ENCODE measurements at regions not wholly inside any gene's neighbourhood (a gene's known extent, or its start where the extent isn't known, plus 50 kb on each side); places are given as distances from the start of the nearest gene placed in this dataset.

DNA sequence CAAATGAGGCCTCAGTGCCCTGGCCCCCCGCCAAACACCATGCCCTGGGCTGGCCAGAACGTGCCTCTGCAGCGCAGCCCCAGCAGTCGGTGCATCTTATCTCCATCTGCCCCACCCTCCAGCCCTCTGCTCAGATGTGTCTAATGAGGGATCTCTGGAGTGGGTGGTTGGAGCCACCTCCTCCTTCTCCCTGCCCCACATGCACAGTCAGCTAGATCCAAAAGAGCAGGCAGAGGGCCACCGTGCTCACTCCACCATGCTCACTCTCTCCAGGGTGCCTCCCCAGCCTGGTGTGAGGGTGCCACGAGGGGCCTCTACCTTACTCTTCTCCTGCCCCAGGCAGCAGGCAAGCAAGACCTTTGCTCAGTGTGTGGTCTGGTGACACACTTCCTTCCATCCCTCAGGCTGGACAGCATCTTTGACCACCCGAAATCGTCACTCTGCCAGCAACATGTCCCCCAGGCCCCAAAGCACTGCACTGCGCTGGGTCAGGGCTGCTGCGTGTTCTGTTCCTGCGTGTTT, 266.1 kb upstream of the HDAC4 start:
- Histone ChIP-seq H3K27me3 (ENCODE audit: insufficient read depth) (no peaks in the 10 kb centered on the region), H3F3A (replicated peaks; ENCODE audit: low read depth) (no peaks in the 10 kb centered on the region), H3K4me3 (no peak overlapping the region), H3K79me2 (replicated peaks; ENCODE audit: insufficient read depth) (no peaks in the 10 kb centered on the region), H3K9me2 (ENCODE audit: insufficient read depth) (no peaks in the 10 kb centered on the region), H2AFZ (no peak overlapping the region), H3K36me3 (ENCODE audit: insufficient read depth) (no peaks in the 10 kb centered on the region), H3K4me2 (no peak overlapping the region), H4K20me1 (replicated peaks; ENCODE audit: insufficient read depth) (no peaks in the 10 kb centered on the region), H3K27ac (ENCODE audit: low read depth) (no peak overlapping the region), H3K4me1 (ENCODE audit: insufficient read depth) (no peaks in the 10 kb centered on the region)
- peaks cover 7% of the 10 kb centered on the region for H3K27me3 Mint-ChIP-seq (ENCODE audit: insufficient read depth, low read depth, poor library complexity)
- H3K9me3 Mint-ChIP-seq: peaks cover 5% of the 10 kb centered on the region; the same call in 2 of the 3 replicates
- H3K36me3 Mint-ChIP-seq (ENCODE audit: low read depth): no peaks in the 10 kb centered on the region
- ATAC-seq (no peak), DNase-seq (ENCODE audit: low spot score) (no peak)
- no peak overlapping the region for H3K27ac Mint-ChIP-seq
- TF ChIP-seq ZNF114 (CRISPR knock-in tag; IDR thresholded peaks at IDR 0.05) (no peak), EZH2phosphoT487 (IDR thresholded peaks at IDR 0.05; ENCODE audit: unreplicated experiment) (no peak), ZNF331 (CRISPR knock-in tag; IDR thresholded peaks at IDR 0.05; ENCODE audit: low read depth) (no peak), POLR2AphosphoS5 (IDR thresholded peaks at IDR 0.05; ENCODE audit: low read depth) (no peak), JUNB (IDR thresholded peaks at IDR 0.05; ENCODE audit: unreplicated experiment) (no peak), EZH2 (IDR thresholded peaks at IDR 0.05; ENCODE audit: low read depth, unreplicated experiment) (no peak), STAT1 (IDR thresholded peaks at IDR 0.05; ENCODE audit: unreplicated experiment) (no peak), CREB1 (CRISPR knock-in tag; IDR thresholded peaks at IDR 0.05; ENCODE audit: low read depth) (no peak), NANOG (IDR thresholded peaks at IDR 0.05; ENCODE audit: borderline replicate concordance) (no peak)
- TF ChIP-seq, protein P1, sequence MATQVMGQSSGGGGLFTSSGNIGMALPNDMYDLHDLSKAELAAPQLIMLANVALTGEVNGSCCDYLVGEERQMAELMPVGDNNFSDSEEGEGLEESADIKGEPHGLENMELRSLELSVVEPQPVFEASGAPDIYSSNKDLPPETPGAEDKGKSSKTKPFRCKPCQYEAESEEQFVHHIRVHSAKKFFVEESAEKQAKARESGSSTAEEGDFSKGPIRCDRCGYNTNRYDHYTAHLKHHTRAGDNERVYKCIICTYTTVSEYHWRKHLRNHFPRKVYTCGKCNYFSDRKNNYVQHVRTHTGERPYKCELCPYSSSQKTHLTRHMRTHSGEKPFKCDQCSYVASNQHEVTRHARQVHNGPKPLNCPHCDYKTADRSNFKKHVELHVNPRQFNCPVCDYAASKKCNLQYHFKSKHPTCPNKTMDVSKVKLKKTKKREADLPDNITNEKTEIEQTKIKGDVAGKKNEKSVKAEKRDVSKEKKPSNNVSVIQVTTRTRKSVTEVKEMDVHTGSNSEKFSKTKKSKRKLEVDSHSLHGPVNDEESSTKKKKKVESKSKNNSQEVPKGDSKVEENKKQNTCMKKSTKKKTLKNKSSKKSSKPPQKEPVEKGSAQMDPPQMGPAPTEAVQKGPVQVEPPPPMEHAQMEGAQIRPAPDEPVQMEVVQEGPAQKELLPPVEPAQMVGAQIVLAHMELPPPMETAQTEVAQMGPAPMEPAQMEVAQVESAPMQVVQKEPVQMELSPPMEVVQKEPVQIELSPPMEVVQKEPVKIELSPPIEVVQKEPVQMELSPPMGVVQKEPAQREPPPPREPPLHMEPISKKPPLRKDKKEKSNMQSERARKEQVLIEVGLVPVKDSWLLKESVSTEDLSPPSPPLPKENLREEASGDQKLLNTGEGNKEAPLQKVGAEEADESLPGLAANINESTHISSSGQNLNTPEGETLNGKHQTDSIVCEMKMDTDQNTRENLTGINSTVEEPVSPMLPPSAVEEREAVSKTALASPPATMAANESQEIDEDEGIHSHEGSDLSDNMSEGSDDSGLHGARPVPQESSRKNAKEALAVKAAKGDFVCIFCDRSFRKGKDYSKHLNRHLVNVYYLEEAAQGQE (IDR thresholded peaks at IDR 0.05; ENCODE audit: unreplicated experiment): no peak
- TF ChIP-seq, protein P2, sequence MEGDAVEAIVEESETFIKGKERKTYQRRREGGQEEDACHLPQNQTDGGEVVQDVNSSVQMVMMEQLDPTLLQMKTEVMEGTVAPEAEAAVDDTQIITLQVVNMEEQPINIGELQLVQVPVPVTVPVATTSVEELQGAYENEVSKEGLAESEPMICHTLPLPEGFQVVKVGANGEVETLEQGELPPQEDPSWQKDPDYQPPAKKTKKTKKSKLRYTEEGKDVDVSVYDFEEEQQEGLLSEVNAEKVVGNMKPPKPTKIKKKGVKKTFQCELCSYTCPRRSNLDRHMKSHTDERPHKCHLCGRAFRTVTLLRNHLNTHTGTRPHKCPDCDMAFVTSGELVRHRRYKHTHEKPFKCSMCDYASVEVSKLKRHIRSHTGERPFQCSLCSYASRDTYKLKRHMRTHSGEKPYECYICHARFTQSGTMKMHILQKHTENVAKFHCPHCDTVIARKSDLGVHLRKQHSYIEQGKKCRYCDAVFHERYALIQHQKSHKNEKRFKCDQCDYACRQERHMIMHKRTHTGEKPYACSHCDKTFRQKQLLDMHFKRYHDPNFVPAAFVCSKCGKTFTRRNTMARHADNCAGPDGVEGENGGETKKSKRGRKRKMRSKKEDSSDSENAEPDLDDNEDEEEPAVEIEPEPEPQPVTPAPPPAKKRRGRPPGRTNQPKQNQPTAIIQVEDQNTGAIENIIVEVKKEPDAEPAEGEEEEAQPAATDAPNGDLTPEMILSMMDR (conservative IDR thresholded peaks at IDR 0.05; ENCODE audit: low read depth in 2 of 2): no peak
- TF ChIP-seq, protein P3, sequence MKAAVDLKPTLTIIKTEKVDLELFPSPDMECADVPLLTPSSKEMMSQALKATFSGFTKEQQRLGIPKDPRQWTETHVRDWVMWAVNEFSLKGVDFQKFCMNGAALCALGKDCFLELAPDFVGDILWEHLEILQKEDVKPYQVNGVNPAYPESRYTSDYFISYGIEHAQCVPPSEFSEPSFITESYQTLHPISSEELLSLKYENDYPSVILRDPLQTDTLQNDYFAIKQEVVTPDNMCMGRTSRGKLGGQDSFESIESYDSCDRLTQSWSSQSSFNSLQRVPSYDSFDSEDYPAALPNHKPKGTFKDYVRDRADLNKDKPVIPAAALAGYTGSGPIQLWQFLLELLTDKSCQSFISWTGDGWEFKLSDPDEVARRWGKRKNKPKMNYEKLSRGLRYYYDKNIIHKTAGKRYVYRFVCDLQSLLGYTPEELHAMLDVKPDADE (IDR thresholded peaks at IDR 0.05): no peak
- TF ChIP-seq, protein P4, sequence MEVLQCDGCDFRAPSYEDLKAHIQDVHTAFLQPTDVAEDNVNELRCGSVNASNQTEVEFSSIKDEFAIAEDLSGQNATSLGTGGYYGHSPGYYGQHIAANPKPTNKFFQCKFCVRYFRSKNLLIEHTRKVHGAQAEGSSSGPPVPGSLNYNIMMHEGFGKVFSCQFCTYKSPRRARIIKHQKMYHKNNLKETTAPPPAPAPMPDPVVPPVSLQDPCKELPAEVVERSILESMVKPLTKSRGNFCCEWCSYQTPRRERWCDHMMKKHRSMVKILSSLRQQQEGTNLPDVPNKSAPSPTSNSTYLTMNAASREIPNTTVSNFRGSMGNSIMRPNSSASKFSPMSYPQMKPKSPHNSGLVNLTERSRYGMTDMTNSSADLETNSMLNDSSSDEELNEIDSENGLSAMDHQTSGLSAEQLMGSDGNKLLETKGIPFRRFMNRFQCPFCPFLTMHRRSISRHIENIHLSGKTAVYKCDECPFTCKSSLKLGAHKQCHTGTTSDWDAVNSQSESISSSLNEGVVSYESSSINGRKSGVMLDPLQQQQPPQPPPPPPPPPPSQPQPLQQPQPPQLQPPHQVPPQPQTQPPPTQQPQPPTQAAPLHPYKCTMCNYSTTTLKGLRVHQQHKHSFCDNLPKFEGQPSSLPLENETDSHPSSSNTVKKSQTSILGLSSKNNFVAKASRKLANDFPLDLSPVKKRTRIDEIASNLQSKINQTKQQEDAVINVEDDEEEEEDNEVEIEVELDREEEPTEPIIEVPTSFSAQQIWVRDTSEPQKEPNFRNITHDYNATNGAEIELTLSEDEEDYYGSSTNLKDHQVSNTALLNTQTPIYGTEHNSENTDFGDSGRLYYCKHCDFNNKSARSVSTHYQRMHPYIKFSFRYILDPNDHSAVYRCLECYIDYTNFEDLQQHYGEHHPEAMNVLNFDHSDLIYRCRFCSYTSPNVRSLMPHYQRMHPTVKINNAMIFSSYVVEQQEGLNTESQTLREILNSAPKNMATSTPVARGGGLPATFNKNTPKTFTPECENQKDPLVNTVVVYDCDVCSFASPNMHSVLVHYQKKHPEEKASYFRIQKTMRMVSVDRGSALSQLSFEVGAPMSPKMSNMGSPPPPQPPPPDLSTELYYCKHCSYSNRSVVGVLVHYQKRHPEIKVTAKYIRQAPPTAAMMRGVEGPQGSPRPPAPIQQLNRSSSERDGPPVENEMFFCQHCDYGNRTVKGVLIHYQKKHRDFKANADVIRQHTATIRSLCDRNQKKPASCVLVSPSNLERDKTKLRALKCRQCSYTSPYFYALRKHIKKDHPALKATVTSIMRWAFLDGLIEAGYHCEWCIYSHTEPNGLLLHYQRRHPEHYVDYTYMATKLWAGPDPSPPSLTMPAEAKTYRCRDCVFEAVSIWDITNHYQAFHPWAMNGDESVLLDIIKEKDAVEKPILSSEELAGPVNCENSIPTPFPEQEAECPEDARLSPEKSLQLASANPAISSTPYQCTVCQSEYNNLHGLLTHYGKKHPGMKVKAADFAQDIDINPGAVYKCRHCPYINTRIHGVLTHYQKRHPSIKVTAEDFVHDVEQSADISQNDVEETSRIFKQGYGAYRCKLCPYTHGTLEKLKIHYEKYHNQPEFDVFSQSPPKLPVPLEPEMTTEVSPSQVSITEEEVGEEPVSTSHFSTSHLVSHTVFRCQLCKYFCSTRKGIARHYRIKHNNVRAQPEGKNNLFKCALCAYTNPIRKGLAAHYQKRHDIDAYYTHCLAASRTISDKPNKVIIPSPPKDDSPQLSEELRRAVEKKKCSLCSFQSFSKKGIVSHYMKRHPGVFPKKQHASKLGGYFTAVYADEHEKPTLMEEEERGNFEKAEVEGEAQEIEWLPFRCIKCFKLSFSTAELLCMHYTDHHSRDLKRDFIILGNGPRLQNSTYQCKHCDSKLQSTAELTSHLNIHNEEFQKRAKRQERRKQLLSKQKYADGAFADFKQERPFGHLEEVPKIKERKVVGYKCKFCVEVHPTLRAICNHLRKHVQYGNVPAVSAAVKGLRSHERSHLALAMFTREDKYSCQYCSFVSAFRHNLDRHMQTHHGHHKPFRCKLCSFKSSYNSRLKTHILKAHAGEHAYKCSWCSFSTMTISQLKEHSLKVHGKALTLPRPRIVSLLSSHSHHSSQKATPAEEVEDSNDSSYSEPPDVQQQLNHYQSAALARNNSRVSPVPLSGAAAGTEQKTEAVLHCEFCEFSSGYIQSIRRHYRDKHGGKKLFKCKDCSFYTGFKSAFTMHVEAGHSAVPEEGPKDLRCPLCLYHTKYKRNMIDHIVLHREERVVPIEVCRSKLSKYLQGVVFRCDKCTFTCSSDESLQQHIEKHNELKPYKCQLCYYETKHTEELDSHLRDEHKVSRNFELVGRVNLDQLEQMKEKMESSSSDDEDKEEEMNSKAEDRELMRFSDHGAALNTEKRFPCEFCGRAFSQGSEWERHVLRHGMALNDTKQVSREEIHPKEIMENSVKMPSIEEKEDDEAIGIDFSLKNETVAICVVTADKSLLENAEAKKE (CRISPR knock-in tag; IDR thresholded peaks at IDR 0.05): no peak
- peaks cover 9% of the 10 kb centered on the region; the same call in 2 of the 3 replicates for H3K4me1 Mint-ChIP-seq
- no peak overlapping the region for H3K4me3 Mint-ChIP-seq
